Liver (tissue), 3 donors: ENCODE measurements at regions not wholly inside any gene's neighbourhood (a gene's known extent, or its start where the extent isn't known, plus 50 kb on each side); places are given as distances from the start of the nearest gene placed in this dataset.

Source experiments
- ATF3 ChIP-seq: IDR thresholded peaks from 2 replicates; pipeline ENCODE4 v1.6.1; 2016; ENCODE audit warnings: antibody characterized with exemption
- EGR1 ChIP-seq, 2 donors: IDR thresholded peaks; 2 replicates each; pipeline ENCODE4 v1.6.1; 2016 to 2018; ENCODE audit warnings: antibody characterized with exemption in 2 of 2, low read depth in 2 of 2
- FOXA1 ChIP-seq: IDR thresholded peaks from 2 replicates; pipeline ENCODE4 v1.6.1; 2016; ENCODE audit warnings: antibody characterized with exemption
- GABPA ChIP-seq, 2 donors: IDR thresholded peaks in 1 of 2; conservative IDR thresholded peaks in 1 of 2; 2 replicates each; pipeline ENCODE4 v1.6.1; 2016; ENCODE audit warnings: antibody characterized with exemption in 2 of 2, mild to moderate bottlenecking in 1 of 2, moderate library complexity in 1 of 2
- HNF4G ChIP-seq: IDR thresholded peaks from 2 replicates; pipeline ENCODE4 v1.6.1; 2016; ENCODE audit warnings: antibody characterized with exemption
- JUND ChIP-seq, 2 donors: IDR thresholded peaks; 2 replicates each; pipeline ENCODE4 v1.6.1; 2016; ENCODE audit warnings: antibody characterized with exemption in 2 of 2
- MAX ChIP-seq: IDR thresholded peaks from 2 replicates; pipeline ENCODE4 v1.6.1; 2016; ENCODE audit warnings: antibody characterized with exemption
- RAD21 ChIP-seq, 2 donors: IDR thresholded peaks; 2 replicates each; pipeline ENCODE4 v1.6.1; 2016; ENCODE audit warnings: antibody characterized with exemption in 2 of 2, mild to moderate bottlenecking in 2 of 2
- REST ChIP-seq: IDR thresholded peaks from 2 replicates; pipeline ENCODE4 v1.6.1; 2016; ENCODE audit warnings: antibody characterized with exemption, mild to moderate bottlenecking
- SP1 ChIP-seq: IDR thresholded peaks from 2 replicates; pipeline ENCODE4 v1.6.1; 2018; ENCODE audit warnings: antibody characterized with exemption, mild to moderate bottlenecking
- TAF1 ChIP-seq: conservative IDR thresholded peaks from 2 replicates; pipeline ENCODE4 v1.6.1; 2016; ENCODE audit warnings: antibody characterized with exemption, mild to moderate bottlenecking
- YY1 ChIP-seq: IDR thresholded peaks from 2 replicates; pipeline ENCODE4 v1.6.1; 2016; ENCODE audit warnings: antibody characterized with exemption, mild to moderate bottlenecking
- ZBTB33 ChIP-seq: IDR thresholded peaks from 2 replicates; pipeline ENCODE4 v1.6.1; 2016; ENCODE audit warnings: antibody characterized with exemption
- TF ChIP-seq, protein P1 (sequence below): fragments of 150-350 bp; IDR thresholded peaks from 2 replicates; pipeline ENCODE4 v1.5.1; 2017; ENCODE audit warnings: improper control_type of control experiment, low read depth, low read length; ENCODE audit not compliant: missing input control
- donor health status: healthy.
- donor health status: healthy.

- TF ChIP-seq HNF4G = no peak
- TF ChIP-seq, protein P1, sequence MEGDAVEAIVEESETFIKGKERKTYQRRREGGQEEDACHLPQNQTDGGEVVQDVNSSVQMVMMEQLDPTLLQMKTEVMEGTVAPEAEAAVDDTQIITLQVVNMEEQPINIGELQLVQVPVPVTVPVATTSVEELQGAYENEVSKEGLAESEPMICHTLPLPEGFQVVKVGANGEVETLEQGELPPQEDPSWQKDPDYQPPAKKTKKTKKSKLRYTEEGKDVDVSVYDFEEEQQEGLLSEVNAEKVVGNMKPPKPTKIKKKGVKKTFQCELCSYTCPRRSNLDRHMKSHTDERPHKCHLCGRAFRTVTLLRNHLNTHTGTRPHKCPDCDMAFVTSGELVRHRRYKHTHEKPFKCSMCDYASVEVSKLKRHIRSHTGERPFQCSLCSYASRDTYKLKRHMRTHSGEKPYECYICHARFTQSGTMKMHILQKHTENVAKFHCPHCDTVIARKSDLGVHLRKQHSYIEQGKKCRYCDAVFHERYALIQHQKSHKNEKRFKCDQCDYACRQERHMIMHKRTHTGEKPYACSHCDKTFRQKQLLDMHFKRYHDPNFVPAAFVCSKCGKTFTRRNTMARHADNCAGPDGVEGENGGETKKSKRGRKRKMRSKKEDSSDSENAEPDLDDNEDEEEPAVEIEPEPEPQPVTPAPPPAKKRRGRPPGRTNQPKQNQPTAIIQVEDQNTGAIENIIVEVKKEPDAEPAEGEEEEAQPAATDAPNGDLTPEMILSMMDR = no peak
- no peak for TF ChIP-seq ATF3
- no peak for TF ChIP-seq JUND (IDR thresholded peaks at IDR 0.05)
- no peak for TF ChIP-seq YY1
- no peak for TF ChIP-seq RAD21 (IDR thresholded peaks at IDR 0.05)
- no peak for TF ChIP-seq FOXA1
- no peak for TF ChIP-seq SP1
- TF ChIP-seq EGR1 (IDR thresholded peaks at IDR 0.05; ENCODE audit: low read depth in 2 of 2) = no peak
- TF ChIP-seq ZBTB33 = no peak
- TF ChIP-seq REST = no peak
- no peak for TF ChIP-seq GABPA (IDR thresholded peaks at IDR 0.05 in 1 of 2, conservative IDR thresholded peaks at IDR 0.05 in 1 of 2)
- TF ChIP-seq MAX = no peak
- no peak for TF ChIP-seq TAF1
Observed at GRCh38 chr20:16197696-16198095, 375.6 kb downstream of the KIF16B start.
